WTC11 (cell line): ENCODE measurements at regions not wholly inside any gene's neighbourhood (a gene's known extent, or its start where the extent isn't known, plus 50 kb on each side); places are given as distances from the start of the nearest gene placed in this dataset.

Experiments
- ATAC-seq: fragments of 200-7000 bp; cut with Tn5 transposase; 2 replicates; pipeline ENCODE4 v1.10.0; 2021; ENCODE audit warnings: mild to moderate bottlenecking, moderate library complexity
- CTCF ChIA-PET: fragments of 300-600 bp; sonication (Branson Sonifier 250); formaldehyde crosslinking; loops from one replicate; lab custom pipeline; 2021; ENCODE audit warnings: antibody characterized with exemption; lab: Charles Lee
- POLR2A ChIA-PET: fragments of 350-600 bp; sonication (Branson Sonifier 250); formaldehyde crosslinking; loops from one replicate; lab custom pipeline; 2021; ENCODE audit warnings: antibody characterized with exemption; lab: Charles Lee
- DNase-seq: peaks from one replicate; pipeline ENCODE4 v3.0.0; 2021; ENCODE audit warnings: low spot score
- H3K27ac Mint-ChIP-seq: 2 replicates; pipeline ENCODE4 v1.8.0; 2021; ENCODE audit warnings: mixed read lengths
- H3K27me3 Mint-ChIP-seq: 2 replicates; pipeline ENCODE4 v1.8.0; 2021; ENCODE audit warnings: low read depth, mild to moderate bottlenecking, moderate library complexity, mixed read lengths
- H3K36me3 Mint-ChIP-seq: 2 replicates; pipeline ENCODE4 v1.8.0; 2021; ENCODE audit warnings: mixed read lengths
- H3K4me1 Mint-ChIP-seq: 2 replicates; pipeline ENCODE4 v1.8.0; 2022; ENCODE audit warnings: mixed read lengths
- H3K4me3 Mint-ChIP-seq: 2 replicates; pipeline ENCODE4 v1.8.0; 2021; ENCODE audit warnings: mild to moderate bottlenecking, moderate library complexity, mixed read lengths
- H3K9me3 Mint-ChIP-seq: 2 replicates; pipeline ENCODE4 v1.8.0; 2021; ENCODE audit warnings: mixed read lengths
- ATF3 ChIP-seq: sonication (generic); formaldehyde crosslinking; conservative IDR thresholded peaks from 2 replicates; pipeline ENCODE4 v1.8.1; 2022; ENCODE audit warnings: mild to moderate bottlenecking, missing genetic modification reagents
- CDX4 ChIP-seq: fragments of 250-450 bp; sonication (Bioruptor Pico); IDR thresholded peaks from 2 replicates; pipeline ENCODE4 v1.9.0; 2021; ENCODE audit warnings: moderate library complexity, mild to moderate bottlenecking, inconsistent platforms, borderline replicate concordance
- CREM ChIP-seq: sonication (generic); formaldehyde crosslinking; IDR thresholded peaks from 2 replicates; pipeline ENCODE4 v1.8.1; 2022; ENCODE audit warnings: mild to moderate bottlenecking, missing genetic modification reagents, moderate library complexity
- ELF4 ChIP-seq: sonication (generic); formaldehyde crosslinking; IDR thresholded peaks from 2 replicates; pipeline ENCODE4 v1.8.1; 2022; ENCODE audit warnings: low read depth, mild to moderate bottlenecking, moderate library complexity, missing genetic modification reagents
- ERG ChIP-seq: fragments of 250-450 bp; sonication (Bioruptor Pico); IDR thresholded peaks from 2 replicates; pipeline ENCODE4 v1.8.0; 2021; ENCODE audit warnings: mild to moderate bottlenecking
- ETV6 ChIP-seq: sonication (generic); formaldehyde crosslinking; IDR thresholded peaks from 2 replicates; pipeline ENCODE4 v1.8.1; 2022; ENCODE audit warnings: mild to moderate bottlenecking, missing genetic modification reagents
- FOXJ3 ChIP-seq: sonication (generic); formaldehyde crosslinking; IDR thresholded peaks from 2 replicates; pipeline ENCODE4 v1.9.0; 2021; ENCODE audit warnings: missing genetic modification reagents, mild to moderate bottlenecking, borderline replicate concordance
- GTF2I ChIP-seq: fragments of 250-450 bp; sonication (Bioruptor Pico); conservative IDR thresholded peaks from 2 replicates; pipeline ENCODE4 v1.4.0; 2021; ENCODE audit warnings: mild to moderate bottlenecking
- IRF2 ChIP-seq: sonication (generic); formaldehyde crosslinking; IDR thresholded peaks from 2 replicates; pipeline ENCODE4 v1.8.0; 2022; ENCODE audit warnings: low read depth, missing genetic modification reagents, borderline replicate concordance
- JUN ChIP-seq: sonication (generic); formaldehyde crosslinking; IDR thresholded peaks from 2 replicates; pipeline ENCODE4 v1.8.0; 2023; ENCODE audit warnings: mild to moderate bottlenecking, missing genetic modification reagents
- MYBL2 ChIP-seq: sonication (generic); formaldehyde crosslinking; IDR thresholded peaks from 2 replicates; pipeline ENCODE4 v1.8.1; 2023; ENCODE audit warnings: mild to moderate bottlenecking, moderate library complexity, missing genetic modification reagents
- NFATC4 ChIP-seq: fragments of 250-450 bp; sonication (Bioruptor Pico); IDR thresholded peaks from 2 replicates; pipeline ENCODE4 v1.9.0; 2021; ENCODE audit warnings: mild to moderate bottlenecking
- NFYB ChIP-seq: sonication (generic); formaldehyde crosslinking; conservative IDR thresholded peaks from 2 replicates; pipeline ENCODE4 v1.8.0; 2022; ENCODE audit warnings: low read depth, missing genetic modification reagents
- NR2C2 ChIP-seq: sonication (generic); formaldehyde crosslinking; IDR thresholded peaks from 2 replicates; pipeline ENCODE4 v1.8.0; 2022; ENCODE audit warnings: mild to moderate bottlenecking, missing genetic modification reagents
- OVOL2 ChIP-seq: fragments of 250-450 bp; sonication (Bioruptor Pico); IDR thresholded peaks from 2 replicates; pipeline ENCODE4 v1.9.0; 2021; ENCODE audit warnings: mild to moderate bottlenecking, borderline replicate concordance
- RORB ChIP-seq: fragments of 250-450 bp; sonication (Bioruptor Pico); IDR thresholded peaks from 2 replicates; pipeline ENCODE4 v1.9.0; 2021; ENCODE audit warnings: mild to moderate bottlenecking
- SOX15 ChIP-seq: fragments of 250-450 bp; sonication (Bioruptor Pico); IDR thresholded peaks from 2 replicates; pipeline ENCODE4 v1.9.0; 2021; ENCODE audit warnings: mild to moderate bottlenecking
- SP1 ChIP-seq: sonication (generic); formaldehyde crosslinking; conservative IDR thresholded peaks from 2 replicates; pipeline ENCODE4 v1.8.1; 2022; ENCODE audit warnings: missing genetic modification reagents
- TEAD1 ChIP-seq: sonication (generic); formaldehyde crosslinking; IDR thresholded peaks from 2 replicates; pipeline ENCODE4 v1.8.0; 2022; ENCODE audit warnings: mild to moderate bottlenecking, missing genetic modification reagents
- ZNF232 ChIP-seq: sonication (generic); formaldehyde crosslinking; IDR thresholded peaks from 2 replicates; pipeline ENCODE4 v1.8.0; 2022; ENCODE audit warnings: mild to moderate bottlenecking, missing genetic modification reagents
- ZNF416 ChIP-seq: fragments of 250-450 bp; sonication (Bioruptor Pico); IDR thresholded peaks from 2 replicates; pipeline ENCODE4 v1.9.0; 2021; ENCODE audit warnings: mild to moderate bottlenecking, inconsistent platforms
- ZNF423 ChIP-seq: fragments of 250-450 bp; sonication (Bioruptor Pico); IDR thresholded peaks from 2 replicates; pipeline ENCODE4 v2.1.2; 2022; ENCODE audit warnings: mild to moderate bottlenecking, moderate library complexity
- ZSCAN18 ChIP-seq: fragments of 250-450 bp; sonication (Bioruptor Pico); IDR thresholded peaks from 2 replicates; pipeline ENCODE4 v2.1.2; 2022; ENCODE audit warnings: mild to moderate bottlenecking, moderate library complexity
- TF ChIP-seq, protein P1 (sequence below): sonication (generic); formaldehyde crosslinking; IDR thresholded peaks from 2 replicates; pipeline ENCODE4 v1.8.1; 2022; ENCODE audit warnings: low read depth, mild to moderate bottlenecking, moderate library complexity, missing genetic modification reagents, borderline replicate concordance
- TF ChIP-seq, protein P2 (sequence below): fragments of 250-450 bp; sonication (Bioruptor Pico); IDR thresholded peaks from 2 replicates; pipeline ENCODE4 v1.9.0; 2021; ENCODE audit warnings: mild to moderate bottlenecking
- TF ChIP-seq, protein P3 (sequence below): sonication (generic); formaldehyde crosslinking; IDR thresholded peaks from 2 replicates; pipeline ENCODE4 v1.8.1; 2022; ENCODE audit warnings: missing genetic modification reagents, borderline replicate concordance
- TF ChIP-seq, protein P4 (sequence below): fragments of 250-450 bp; sonication (Bioruptor Pico); IDR thresholded peaks from 2 replicates; pipeline ENCODE4 v1.9.0; 2021; ENCODE audit warnings: mild to moderate bottlenecking

DNA sequence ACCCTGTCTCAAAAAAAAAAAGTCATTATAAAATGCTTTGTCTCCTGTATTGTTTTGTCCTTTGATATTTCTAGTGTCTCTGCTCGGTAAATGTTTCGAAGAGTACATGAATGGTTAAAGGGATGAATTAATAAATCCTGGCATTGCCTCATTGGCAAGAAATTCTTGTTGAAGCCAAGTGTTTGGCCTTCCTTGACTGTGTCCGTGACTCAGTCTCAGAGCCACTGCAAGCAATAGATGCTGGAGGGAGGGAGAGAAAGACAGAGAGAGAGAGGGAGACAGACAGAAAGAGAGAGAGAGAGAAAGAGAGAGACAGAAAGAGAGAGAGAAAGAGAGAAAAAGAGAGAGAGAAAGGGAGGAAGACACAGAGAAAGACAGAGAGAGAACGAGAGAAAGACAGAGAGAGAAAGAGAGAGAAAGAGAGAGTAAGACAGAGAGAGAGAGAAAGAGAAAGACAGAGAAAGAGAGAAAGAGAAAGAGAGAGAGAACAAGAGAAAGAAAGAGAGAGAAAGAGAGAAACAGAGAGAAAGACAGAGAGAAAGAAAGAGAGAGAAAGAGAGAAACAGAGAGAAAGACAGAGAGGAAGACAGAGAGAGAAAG is 72.5 kb upstream of the RXRA start (continued):
- TF ChIP-seq CDX4, result no peak
- TF ChIP-seq, protein P1, sequence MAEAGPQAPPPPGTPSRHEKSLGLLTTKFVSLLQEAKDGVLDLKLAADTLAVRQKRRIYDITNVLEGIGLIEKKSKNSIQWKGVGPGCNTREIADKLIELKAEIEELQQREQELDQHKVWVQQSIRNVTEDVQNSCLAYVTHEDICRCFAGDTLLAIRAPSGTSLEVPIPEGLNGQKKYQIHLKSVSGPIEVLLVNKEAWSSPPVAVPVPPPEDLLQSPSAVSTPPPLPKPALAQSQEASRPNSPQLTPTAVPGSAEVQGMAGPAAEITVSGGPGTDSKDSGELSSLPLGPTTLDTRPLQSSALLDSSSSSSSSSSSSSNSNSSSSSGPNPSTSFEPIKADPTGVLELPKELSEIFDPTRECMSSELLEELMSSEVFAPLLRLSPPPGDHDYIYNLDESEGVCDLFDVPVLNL (CRISPR knock-in tag), result no peak
- no peak for TF ChIP-seq NFATC4 (CRISPR knock-in tag)
- TF ChIP-seq ERG, result no peak
- no peak for TF ChIP-seq SOX15 (CRISPR knock-in tag)
- no peak for TF ChIP-seq ETV6
- no peak for TF ChIP-seq JUN (CRISPR knock-in tag)
- no peak for TF ChIP-seq RORB (CRISPR knock-in tag)
- TF ChIP-seq, protein P2, sequence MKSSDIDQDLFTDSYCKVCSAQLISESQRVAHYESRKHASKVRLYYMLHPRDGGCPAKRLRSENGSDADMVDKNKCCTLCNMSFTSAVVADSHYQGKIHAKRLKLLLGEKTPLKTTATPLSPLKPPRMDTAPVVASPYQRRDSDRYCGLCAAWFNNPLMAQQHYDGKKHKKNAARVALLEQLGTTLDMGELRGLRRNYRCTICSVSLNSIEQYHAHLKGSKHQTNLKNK (CRISPR knock-in tag), result no peak
- TF ChIP-seq CREM (CRISPR knock-in tag), result no peak
- no peak for TF ChIP-seq MYBL2

DNA sequence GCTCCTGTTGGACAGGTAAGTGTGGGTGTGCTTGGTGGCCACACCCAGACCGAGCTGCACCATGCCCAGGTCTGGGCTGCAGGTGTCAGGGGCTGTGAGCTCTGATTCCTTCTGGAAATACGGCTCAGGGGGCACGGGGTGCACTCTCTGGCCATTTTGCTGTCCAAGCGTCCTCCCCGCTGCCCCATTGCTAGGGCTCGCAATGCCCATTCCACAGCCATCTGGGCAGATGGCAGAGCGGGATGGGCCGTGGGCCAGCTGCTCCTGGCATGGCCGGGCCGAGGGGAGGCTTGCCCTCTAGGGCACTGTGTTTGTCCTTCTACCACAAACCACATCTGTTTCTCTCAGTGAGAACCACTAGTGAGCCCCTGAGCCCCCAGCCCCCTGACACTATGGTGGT is 67.9 kb upstream of the RXRA start:
- ChIA-PET CTCF (no interaction called here), POLR2A (no interaction called here)
- DNase-seq, result no peak
- H3K9me3 Mint-ChIP-seq, result no peaks in the 10 kb centered on the region
- H3K36me3 Mint-ChIP-seq, result no peaks in the 10 kb centered on the region
- H3K27me3 Mint-ChIP-seq, result no peaks in the 10 kb centered on the region; the same call in 1 of the 2 replicates
- H3K4me3 Mint-ChIP-seq, result no peak overlapping the region
- H3K4me1 Mint-ChIP-seq, result no peaks in the 10 kb centered on the region
- H3K27ac Mint-ChIP-seq, result no peak overlapping the region
- ATAC-seq, result no peak
- TF ChIP-seq ZNF423 (no peak), ATF3 (CRISPR knock-in tag) (no peak), SP1 (CRISPR knock-in tag) (no peak), NFYB (CRISPR knock-in tag) (no peak), ZNF232 (CRISPR knock-in tag) (no peak), ELF4 (CRISPR knock-in tag) (no peak), GTF2I (CRISPR knock-in tag) (no peak), OVOL2 (CRISPR knock-in tag) (no peak), ZNF416 (CRISPR knock-in tag) (no peak), NR2C2 (CRISPR knock-in tag) (no peak), ZSCAN18 (CRISPR knock-in tag) (no peak), ETV6 (no peak), IRF2 (CRISPR knock-in tag) (no peak), FOXJ3 (CRISPR knock-in tag) (no peak), TEAD1 (no peak)
- TF ChIP-seq, protein P1 (CRISPR knock-in tag), result no peak
- TF ChIP-seq, protein P3, sequence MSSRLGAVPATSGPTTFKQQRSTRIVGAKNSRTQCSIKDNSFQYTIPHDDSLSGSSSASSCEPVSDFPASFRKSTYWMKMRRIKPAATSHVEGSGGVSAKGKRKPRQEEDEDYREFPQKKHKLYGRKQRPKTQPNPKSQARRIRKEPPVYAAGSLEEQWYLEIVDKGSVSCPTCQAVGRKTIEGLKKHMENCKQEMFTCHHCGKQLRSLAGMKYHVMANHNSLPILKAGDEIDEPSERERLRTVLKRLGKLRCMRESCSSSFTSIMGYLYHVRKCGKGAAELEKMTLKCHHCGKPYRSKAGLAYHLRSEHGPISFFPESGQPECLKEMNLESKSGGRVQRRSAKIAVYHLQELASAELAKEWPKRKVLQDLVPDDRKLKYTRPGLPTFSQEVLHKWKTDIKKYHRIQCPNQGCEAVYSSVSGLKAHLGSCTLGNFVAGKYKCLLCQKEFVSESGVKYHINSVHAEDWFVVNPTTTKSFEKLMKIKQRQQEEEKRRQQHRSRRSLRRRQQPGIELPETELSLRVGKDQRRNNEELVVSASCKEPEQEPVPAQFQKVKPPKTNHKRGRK, result no peak
- TF ChIP-seq, protein P4, sequence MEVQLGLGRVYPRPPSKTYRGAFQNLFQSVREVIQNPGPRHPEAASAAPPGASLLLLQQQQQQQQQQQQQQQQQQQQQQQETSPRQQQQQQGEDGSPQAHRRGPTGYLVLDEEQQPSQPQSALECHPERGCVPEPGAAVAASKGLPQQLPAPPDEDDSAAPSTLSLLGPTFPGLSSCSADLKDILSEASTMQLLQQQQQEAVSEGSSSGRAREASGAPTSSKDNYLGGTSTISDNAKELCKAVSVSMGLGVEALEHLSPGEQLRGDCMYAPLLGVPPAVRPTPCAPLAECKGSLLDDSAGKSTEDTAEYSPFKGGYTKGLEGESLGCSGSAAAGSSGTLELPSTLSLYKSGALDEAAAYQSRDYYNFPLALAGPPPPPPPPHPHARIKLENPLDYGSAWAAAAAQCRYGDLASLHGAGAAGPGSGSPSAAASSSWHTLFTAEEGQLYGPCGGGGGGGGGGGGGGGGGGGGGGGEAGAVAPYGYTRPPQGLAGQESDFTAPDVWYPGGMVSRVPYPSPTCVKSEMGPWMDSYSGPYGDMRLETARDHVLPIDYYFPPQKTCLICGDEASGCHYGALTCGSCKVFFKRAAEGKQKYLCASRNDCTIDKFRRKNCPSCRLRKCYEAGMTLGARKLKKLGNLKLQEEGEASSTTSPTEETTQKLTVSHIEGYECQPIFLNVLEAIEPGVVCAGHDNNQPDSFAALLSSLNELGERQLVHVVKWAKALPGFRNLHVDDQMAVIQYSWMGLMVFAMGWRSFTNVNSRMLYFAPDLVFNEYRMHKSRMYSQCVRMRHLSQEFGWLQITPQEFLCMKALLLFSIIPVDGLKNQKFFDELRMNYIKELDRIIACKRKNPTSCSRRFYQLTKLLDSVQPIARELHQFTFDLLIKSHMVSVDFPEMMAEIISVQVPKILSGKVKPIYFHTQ (CRISPR knock-in tag), result no peak
